GM23338 (cell line): ENCODE measurements at regions not wholly inside any gene's neighbourhood (a gene's known extent, or its start where the extent isn't known, plus 50 kb on each side); places are given as distances from the start of the nearest gene placed in this dataset.

ENCODE experiments used
- ATAC-seq: fragments of 200-7000 bp; cut with Tn5 transposase; 3 replicates; pipeline ENCODE4 v1.9.1; 2020
- DNase-seq: peaks from one replicate; pipeline ENCODE4 v3.0.0-alpha.2; 2015; ENCODE audit warnings: low spot score
- H2AFZ ChIP-seq: fragments of 200-600 bp; sonication (generic); 2 replicates; pipeline ENCODE4 v1.8.0; 2016; ENCODE audit warnings: antibody characterized with exemption, mild to moderate bottlenecking, moderate library complexity
- H3F3A ChIP-seq: fragments of 200-600 bp; sonication (generic); replicated peaks from 2 replicates; pipeline ENCODE4 v1.8.0; 2017; ENCODE audit warnings: antibody characterized with exemption, mixed run types, low read depth
- H3K27ac ChIP-seq: fragments of 200-600 bp; sonication (generic); 2 replicates; pipeline ENCODE4 v1.6.1; 2016; ENCODE audit warnings: low read depth
- H3K27me3 ChIP-seq: fragments of 200-600 bp; sonication (generic); 2 replicates; pipeline ENCODE4 v1.8.0; 2016; ENCODE audit warnings: mild to moderate bottlenecking, mixed run types, moderate library complexity; ENCODE audit not compliant: insufficient read depth
- H3K36me3 ChIP-seq: fragments of 200-600 bp; sonication (generic); 2 replicates; pipeline ENCODE4 v1.8.0; 2016; ENCODE audit warnings: mild to moderate bottlenecking; ENCODE audit not compliant: insufficient read depth
- H3K4me1 ChIP-seq: fragments of 200-600 bp; sonication (generic); 2 replicates; pipeline ENCODE4 v1.8.0; 2016; ENCODE audit warnings: mild to moderate bottlenecking, moderate library complexity; ENCODE audit not compliant: insufficient read depth
- H3K4me2 ChIP-seq: fragments of 200-600 bp; sonication (generic); 2 replicates; pipeline ENCODE4 v1.7.1; 2017; ENCODE audit warnings: mixed run types
- H3K4me3 ChIP-seq: fragments of 200-600 bp; sonication (generic); 2 replicates; pipeline ENCODE4 v1.6.1; 2016; ENCODE audit warnings: mixed run types
- H3K79me2 ChIP-seq: fragments of 200-600 bp; sonication (generic); replicated peaks from 2 replicates; pipeline ENCODE4 v1.8.0; 2017; ENCODE audit warnings: mild to moderate bottlenecking; ENCODE audit not compliant: insufficient read depth
- H3K9me2 ChIP-seq: fragments of 200-600 bp; sonication (generic); 2 replicates; pipeline ENCODE4 v1.8.0; 2017; ENCODE audit not compliant: insufficient read depth
- H4K20me1 ChIP-seq: fragments of 200-600 bp; sonication (generic); replicated peaks from 2 replicates; pipeline ENCODE4 v1.8.0; 2017; ENCODE audit warnings: mild to moderate bottlenecking; ENCODE audit not compliant: insufficient read depth
- H3K27ac Mint-ChIP-seq: 2 replicates; pipeline ENCODE4 v1.8.0; 2020; ENCODE audit warnings: inconsistent platforms, mild to moderate bottlenecking, moderate library complexity, mixed read lengths
- H3K27me3 Mint-ChIP-seq: 3 replicates; pipeline ENCODE4 v1.8.0; 2022; ENCODE audit warnings: low read depth, mild to moderate bottlenecking, moderate library complexity, mixed read lengths, inconsistent platforms; ENCODE audit not compliant: insufficient read depth, poor library complexity
- H3K36me3 Mint-ChIP-seq: 3 replicates; pipeline ENCODE4 v1.8.0; 2021; ENCODE audit warnings: low read depth, mild to moderate bottlenecking, inconsistent platforms, moderate library complexity, mixed read lengths
- H3K4me1 Mint-ChIP-seq: 3 replicates; pipeline ENCODE4 v1.8.0; 2020; ENCODE audit warnings: mild to moderate bottlenecking, inconsistent platforms, mixed read lengths
- H3K4me3 Mint-ChIP-seq: 3 replicates; pipeline ENCODE4 v1.8.0; 2021; ENCODE audit warnings: moderate library complexity, mild to moderate bottlenecking, inconsistent platforms, mixed read lengths
- H3K9me3 Mint-ChIP-seq: 3 replicates; pipeline ENCODE4 v1.8.0; 2020; ENCODE audit warnings: moderate library complexity, mild to moderate bottlenecking, inconsistent platforms, mixed read lengths
- CTCF ChIP-seq, 2 experiments: fragments of 200-600 bp in 1 of 2; sonication (generic) in 1 of 2; conservative IDR thresholded peaks; 2 replicates each; pipeline versions ENCODE4 v1.5.1 to v1.6.1; 2016 to 2017; ENCODE audit warnings: antibody characterized with exemption in 2 of 2, low read depth in 2 of 2, mild to moderate bottlenecking in 2 of 2, moderate library complexity in 1 of 2
- ETS1 ChIP-seq: IDR thresholded peaks from 2 replicates; pipeline ENCODE4 v1.6.1; 2016; ENCODE audit warnings: antibody characterized with exemption
- EZH2phosphoT487 ChIP-seq: fragments of 200-600 bp; sonication (generic); IDR thresholded peaks from one replicate; pipeline ENCODE4 v1.8.1; 2018; ENCODE audit warnings: antibody characterized with exemption; ENCODE audit not compliant: unreplicated experiment
- REST ChIP-seq: IDR thresholded peaks from one replicate; pipeline ENCODE4 v1.6.1; 2018; ENCODE audit warnings: antibody characterized with exemption; ENCODE audit not compliant: unreplicated experiment
- STAT1 ChIP-seq: IDR thresholded peaks from one replicate; pipeline ENCODE4 v1.6.1; 2016; ENCODE audit warnings: antibody characterized with exemption; ENCODE audit not compliant: unreplicated experiment
- ZNF114 ChIP-seq: fragments of 250-450 bp; sonication (Bioruptor Pico); IDR thresholded peaks from 2 replicates; pipeline ENCODE4 v1.5.0; 2020; ENCODE audit warnings: mild to moderate bottlenecking, moderate library complexity
- ZNF462 ChIP-seq: fragments of 250-450 bp; sonication (Bioruptor Pico); IDR thresholded peaks from 2 replicates; pipeline ENCODE4 v1.5.0; 2020; ENCODE audit warnings: mild to moderate bottlenecking, moderate library complexity

- TF ChIP-seq ZNF462 (CRISPR knock-in tag) (no peak), ETS1 (no peak), ZNF114 (CRISPR knock-in tag) (no peak), EZH2phosphoT487 (no peak)
Measured at GRCh38 chr12:25681580-25681979, 128.5 kb upstream of the LMNTD1 start (continued).

GRCh38 chr12:25682421-25682820, 129.3 kb upstream of the LMNTD1 start:
- Mint-ChIP-seq H3K27me3 (peaks cover 2% of the 10 kb centered on the region), H3K27ac (no peak overlapping the region), H3K4me1 (peaks cover 10% of the 10 kb centered on the region), H3K36me3 (no peaks in the 10 kb centered on the region), H3K9me3 (peaks cover 3% of the 10 kb centered on the region; the same call in 2 of the 3 replicates), H3K4me3 (no peak overlapping the region)
- H3K36me3 ChIP-seq, result no peaks in the 10 kb centered on the region; the same call in 1 of the 2 replicates
- no peak overlapping the region for H3K4me3 ChIP-seq
- TF ChIP-seq REST (no peak), EZH2phosphoT487 (no peak), CTCF (conservative IDR thresholded peaks at IDR 0.05; ENCODE audit: low read depth in 2 of 2) (no peak), STAT1 (no peak)
- ATAC-seq, result no peak
- no peaks in the 10 kb centered on the region for H3K79me2 ChIP-seq
- peaks cover 4% of the 10 kb centered on the region; the same call in 1 of the 2 replicates for H3K9me2 ChIP-seq
- no peak for DNase-seq
- H4K20me1 ChIP-seq, result no peaks in the 10 kb centered on the region
- no peak overlapping the region for H3K27ac ChIP-seq
- H3K4me2 ChIP-seq, result no peak overlapping the region
- H3K27me3 ChIP-seq, result no peaks in the 10 kb centered on the region
- no peaks in the 10 kb centered on the region for H3F3A ChIP-seq
- peaks cover 11% of the 10 kb centered on the region for H3K4me1 ChIP-seq
- no peak overlapping the region for H2AFZ ChIP-seq
